Activated T-cell treated with anti-CD3 and anti-CD28 coated beads for 48 hours (primary cell): ENCODE measurements at regions not wholly inside any gene's neighbourhood (a gene's known extent, or its start where the extent isn't known, plus 50 kb on each side); places are given as distances from the start of the nearest gene placed in this dataset.

Experiments
- DNase-seq: peaks from one replicate; pipeline ENCODE4 v3.0.0-alpha.2; 2020; ENCODE audit warnings: low read depth

GRCh38 chr11:31902706-31903105 lies 91.6 kb upstream of the PAX6 start:
- no peak for DNase-seq

- no peak for DNase-seq
Observed at GRCh38 chr11:31895926-31896325, 84.8 kb upstream of the PAX6 start.

DNA sequence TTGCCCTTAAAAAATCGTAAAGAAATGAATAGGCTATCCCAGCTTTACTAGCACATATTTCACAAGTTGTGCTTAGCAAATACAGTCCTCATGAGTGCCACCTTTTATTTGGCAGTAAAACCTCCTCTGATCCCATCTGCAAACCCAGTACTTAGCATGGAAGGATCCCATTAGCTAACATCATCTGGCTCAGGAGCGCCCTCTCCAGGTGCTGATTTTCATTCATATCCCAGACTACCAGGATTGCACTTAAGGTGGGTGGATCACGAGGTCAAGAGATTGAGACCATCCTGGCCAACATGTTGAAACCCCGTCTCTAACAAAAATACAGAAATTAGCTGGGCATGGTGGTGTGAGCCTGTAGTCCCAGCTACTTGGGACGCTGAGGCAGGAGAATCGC lies 76.1 kb upstream of the PAX6 start:
- no peak for DNase-seq

DNA sequence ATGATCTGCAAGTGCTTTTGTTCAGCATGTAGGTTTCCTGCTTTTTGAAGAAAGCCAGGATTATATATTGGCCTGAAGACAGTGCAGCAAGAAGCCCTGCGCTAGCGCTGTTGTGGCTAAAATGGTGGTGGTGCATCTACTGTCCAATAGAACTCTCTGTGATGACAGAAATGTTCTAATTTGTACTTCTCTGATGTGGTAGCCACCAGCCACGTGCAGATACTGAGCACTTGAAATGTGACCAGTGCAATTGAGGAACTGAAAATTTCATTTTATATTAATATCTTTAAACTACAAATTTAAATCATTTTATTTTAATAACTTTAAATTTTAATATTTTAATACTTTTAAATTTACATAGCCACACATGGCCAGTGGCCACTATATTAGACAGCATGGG lies 73.0 kb upstream of the PAX6 start:
- DNase-seq = no peak

DNA sequence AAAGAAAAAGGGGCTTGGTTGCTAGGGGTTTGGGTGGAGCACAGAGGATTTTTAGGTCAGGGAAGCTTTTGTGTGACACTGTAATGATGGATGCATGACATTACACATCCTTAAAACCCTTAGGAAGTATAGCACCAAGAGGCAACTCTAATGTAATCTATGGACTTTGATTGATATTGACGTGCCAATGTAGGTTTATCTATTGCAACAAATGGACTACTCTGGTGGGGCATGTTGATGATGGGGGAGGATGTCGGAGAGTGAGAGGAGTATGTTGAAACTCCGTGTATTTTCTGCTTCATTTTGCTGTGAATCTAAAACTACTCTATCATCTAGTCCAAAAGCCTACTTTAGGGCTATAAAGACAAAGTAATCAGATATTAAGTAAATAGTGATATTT lies 72.3 kb upstream of the PAX6 start:
- no peak for DNase-seq

DNA sequence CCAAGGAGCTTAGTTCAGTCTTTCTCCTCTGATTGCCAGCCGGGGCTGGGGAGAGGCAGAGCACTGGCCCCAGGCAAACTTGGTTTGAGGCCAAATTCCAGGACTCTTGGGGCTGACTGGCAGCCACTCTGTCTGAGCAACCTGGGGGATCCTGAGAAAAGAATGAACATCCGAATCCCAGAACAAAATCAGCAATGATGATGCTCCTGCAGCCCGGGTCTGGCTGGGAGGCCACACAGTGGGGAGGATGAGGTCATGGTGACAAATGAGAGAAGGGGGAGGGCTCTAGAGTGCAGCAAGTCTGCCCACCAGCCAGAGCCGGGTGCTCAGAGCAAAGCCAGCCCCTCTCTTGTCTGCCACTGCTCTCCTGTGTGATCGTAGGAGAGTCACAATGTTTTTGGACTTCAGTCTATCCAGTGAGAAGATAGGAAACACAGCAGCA lies 71.8 kb upstream of the PAX6 start:
- DNase-seq = no peak

- DNase-seq = no peak
Observed at GRCh38 chr11:31881825-31882224, 70.7 kb upstream of the PAX6 start.

GRCh38 chr11:31879681-31880080 lies 68.6 kb upstream of the PAX6 start:
- no peak for DNase-seq

GRCh38 chr11:31877863-31878262 lies 66.7 kb upstream of the PAX6 start:
- no peak for DNase-seq

- DNase-seq = no peak
Observed at GRCh38 chr11:31877083-31877482, 66.0 kb upstream of the PAX6 start.

DNA sequence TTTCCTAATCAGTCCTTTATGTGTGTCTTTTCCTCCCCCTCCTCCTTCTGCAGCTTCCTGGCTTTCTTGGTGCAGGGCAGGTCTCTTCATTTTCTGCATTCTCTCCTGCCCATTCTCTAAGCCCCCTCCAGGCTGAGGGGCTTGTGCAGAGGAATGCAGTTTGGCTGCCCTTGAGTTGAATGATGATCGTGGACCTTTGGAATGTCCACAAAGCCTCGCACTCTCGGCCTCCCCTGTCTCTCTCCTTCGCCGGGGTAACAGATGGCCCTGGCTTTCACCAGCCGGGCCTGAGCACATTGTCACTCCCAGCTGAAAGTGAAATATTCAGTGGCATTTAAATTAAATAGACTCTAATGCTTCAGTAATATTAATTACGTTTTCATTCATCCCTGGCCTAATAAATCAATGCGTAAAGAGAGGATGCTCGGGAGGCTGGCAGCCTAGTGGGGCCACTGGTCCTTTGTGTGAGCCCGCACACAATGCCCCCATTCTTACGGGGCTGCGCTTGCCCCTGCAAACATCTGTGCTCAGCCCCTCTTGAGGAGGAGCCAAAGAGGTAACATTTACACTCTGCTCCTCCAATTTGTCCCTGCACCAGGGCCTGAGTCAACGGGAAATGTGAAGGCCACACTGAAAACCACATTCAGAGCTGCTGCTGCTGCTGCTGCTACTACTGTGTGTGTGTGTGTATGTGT lies 64.9 kb upstream of the PAX6 start:
- DNase-seq = no peak

DNA sequence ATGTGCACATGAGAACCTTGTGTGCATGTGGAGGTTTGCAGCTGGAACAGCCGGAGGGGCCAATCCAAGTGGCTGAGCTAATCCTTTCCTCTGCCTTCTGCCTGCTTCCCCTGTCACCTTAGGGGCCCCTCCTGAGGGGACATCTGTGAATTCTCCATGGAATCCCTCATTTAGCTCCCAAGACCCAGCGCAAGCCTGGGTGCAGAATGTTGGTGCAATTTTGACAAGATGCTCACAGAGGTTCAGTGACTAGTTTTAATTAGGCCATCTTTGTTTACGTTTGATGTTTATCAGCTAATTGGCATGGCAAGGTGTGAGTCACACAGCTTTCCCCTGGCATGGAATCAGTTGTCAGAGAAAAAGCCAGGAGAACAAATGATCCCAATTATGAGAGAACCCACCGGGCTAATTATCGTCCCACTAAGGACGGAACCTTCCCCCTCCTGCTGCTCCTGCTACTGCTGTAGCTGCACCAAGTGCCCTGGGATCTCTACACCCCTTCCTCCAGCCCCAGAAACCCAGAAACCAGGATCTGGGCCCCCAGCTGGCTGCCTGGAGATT lies 63.6 kb upstream of the PAX6 start:
- DNase-seq = no peak

GRCh38 chr11:31873124-31873523 lies 62.0 kb upstream of the PAX6 start:
- no peak for DNase-seq

- DNase-seq = no peak
Observed at GRCh38 chr11:31872076-31872443, 60.9 kb upstream of the PAX6 start.

DNA sequence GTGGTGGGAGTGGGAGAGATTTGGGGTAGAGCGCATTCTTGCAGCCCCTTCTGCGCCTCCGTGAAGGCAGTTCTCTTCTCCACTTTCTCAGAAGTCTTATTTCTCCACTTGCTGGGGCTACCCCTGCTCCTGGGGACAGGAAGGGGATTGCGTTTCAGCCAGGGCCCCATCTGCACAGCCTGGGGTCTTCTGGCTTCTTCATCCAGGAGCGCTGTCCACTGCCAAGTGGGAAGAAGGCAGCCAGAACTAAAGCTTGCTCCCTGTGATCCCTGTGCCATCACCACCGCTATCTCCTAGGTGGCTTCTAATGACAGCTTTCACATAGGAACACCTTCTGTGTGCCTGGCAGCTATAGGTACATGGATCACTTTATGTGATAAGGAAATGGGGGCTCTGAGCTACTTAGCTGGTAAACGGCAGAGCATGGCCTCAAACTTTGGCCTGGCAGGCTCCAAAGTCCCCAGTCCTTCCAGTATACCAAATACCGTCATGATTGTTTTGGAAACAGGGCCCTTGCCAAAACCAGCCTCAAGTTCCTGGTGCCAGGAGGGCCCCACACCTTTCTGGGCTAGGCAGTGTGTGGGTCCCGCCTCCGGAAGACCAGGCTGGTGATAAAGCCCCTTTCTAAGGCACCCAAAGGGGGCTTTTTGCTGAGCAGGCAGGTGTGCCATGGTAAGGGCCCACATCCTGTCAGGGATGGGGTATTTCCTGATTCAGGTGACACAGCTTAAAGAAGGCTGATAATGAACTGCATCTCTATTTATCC lies 60.4 kb upstream of the PAX6 start:
- no peak for DNase-seq

DNA sequence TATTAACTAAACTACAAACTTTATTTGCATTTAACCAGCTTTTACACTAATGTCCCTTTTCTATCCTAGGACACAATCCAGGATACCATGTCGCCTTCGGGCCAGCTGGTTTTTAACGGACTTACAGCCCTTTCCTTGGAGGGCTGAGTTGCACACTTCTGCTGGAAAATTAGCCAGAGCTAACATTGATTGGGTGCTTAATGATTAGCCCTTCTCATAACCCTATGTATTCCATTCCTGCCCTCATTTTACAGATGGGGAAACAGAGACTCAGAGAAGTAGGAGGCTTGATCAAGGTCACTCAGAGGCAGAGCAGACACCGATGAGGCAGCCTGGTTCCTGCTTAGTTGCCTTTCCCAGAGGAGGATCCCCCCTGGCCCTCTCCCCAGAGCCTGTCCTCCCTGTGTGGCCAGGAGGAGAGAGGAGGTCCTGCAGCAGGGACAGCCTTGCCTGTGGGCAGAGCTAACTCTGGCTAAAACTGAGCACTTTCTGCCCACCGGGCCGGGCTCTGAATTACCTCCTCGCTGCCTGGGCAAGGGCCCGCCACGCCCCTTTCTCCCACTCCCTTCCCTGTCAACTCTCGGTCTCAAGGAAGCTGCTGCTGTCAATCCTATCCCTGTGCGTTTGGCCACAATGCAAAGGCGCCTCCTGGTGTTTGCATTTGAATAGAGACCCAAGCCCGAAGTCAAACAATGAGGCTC lies 59.6 kb upstream of the PAX6 start:
- DNase-seq = peak; percentile 3

- no peak for DNase-seq
Observed at GRCh38 chr11:31869986-31870385, 58.9 kb upstream of the PAX6 start.

- DNase-seq = no peak
Observed at GRCh38 chr11:31865606-31866300, 54.6 kb upstream of the PAX6 start.

DNA sequence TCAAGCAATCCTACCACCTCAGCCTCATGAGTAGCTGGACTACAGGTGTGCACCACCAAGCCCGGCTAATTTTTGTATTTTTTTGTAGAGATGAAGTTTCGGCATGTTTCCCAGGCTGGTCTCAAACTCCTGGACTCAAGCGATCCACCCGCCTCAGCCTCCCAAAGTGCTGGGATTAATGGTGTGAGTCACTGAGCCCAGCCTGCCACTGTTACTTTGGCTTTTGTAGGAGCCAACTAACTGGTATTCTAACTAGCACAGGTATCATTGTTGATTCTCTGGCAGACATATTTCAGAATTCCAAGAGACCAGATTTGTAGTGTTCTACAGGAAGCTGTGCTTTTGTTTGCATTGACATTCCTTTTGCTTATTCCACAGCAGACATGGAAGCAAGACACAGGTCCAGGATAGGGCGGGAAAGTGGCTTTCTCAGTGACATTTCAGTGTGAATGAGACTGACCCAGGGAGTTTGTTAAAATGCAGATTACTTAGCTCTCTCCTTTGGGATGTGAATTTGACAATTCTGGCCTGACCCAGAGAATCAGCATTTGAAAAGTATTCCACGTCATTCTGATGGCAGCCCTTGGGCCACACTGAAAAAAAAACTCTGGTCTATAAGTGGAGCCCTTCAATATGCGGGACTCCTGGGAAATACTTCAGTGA lies 52.2 kb upstream of the PAX6 start:
- no peak for DNase-seq

DNA sequence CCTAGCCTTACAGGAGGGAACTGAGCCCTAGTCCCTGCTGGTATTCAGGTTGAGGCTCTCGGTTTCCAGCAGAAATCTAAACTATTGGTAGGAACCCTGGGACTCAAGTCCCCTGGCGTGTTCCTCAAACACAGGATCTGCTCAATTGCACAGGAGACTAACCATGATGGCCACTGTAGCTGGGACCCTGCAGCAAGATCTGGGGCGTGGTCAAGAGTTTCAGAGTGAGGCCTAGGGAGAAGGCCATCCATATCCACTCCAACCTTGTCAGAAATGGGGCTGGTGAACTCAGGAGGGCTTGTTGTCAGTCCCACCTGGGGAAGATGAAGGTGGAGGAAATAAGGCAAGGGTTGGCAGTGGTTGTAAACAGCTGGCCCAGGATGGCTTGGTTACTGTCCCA lies 49.9 kb upstream of the PAX6 start:
- no peak for DNase-seq
